SK-N-SH (cell line): ENCODE measurements at regions not wholly inside any gene's neighbourhood (a gene's known extent, or its start where the extent isn't known, plus 50 kb on each side); places are given as distances from the start of the nearest gene placed in this dataset.

Source experiments
- CTCF ChIP-seq: fragments of 200-600 bp; sonication (generic); IDR thresholded peaks from 2 replicates; pipeline ENCODE4 v1.6.1; 2017; ENCODE audit warnings: antibody characterized with exemption, mild to moderate bottlenecking, moderate library complexity
- GATA2 ChIP-seq: sonication (generic); formaldehyde crosslinking; IDR thresholded peaks from 2 replicates; pipeline ENCODE4 v1.5.0; 2020; ENCODE audit warnings: mild to moderate bottlenecking, missing genetic modification reagents
- USF2 ChIP-seq: fragments of 150-350 bp; IDR thresholded peaks from 2 replicates; pipeline ENCODE4 v1.6.1; 2017; ENCODE audit warnings: antibody characterized with exemption, low read length, low read depth, borderline replicate concordance

GRCh38 chr15:47432826-47433225, 284.5 kb upstream of the SEMA6D start:
- no peak for TF ChIP-seq CTCF
- TF ChIP-seq GATA2 (CRISPR knock-in tag): no peak
- TF ChIP-seq USF2: no peak
